ENCODE measurements at regions not wholly inside any gene's neighbourhood (a gene's known extent, or its start where the extent isn't known, plus 50 kb on each side); places are given as distances from the start of the nearest gene placed in this dataset.
"Not testable (repeated sequence)": the region's sequence is repeated elsewhere in the genome, so short reads cannot be mapped to it uniquely, and the experiment has no call there.

- DNase-seq (ENCODE audit: low read depth in 2 of 2), result no peak
These were observed 207.5 kb upstream of the PHACTR1 start for GRCh38 chr6:12509060-12509459.

- no peak for DNase-seq (ENCODE audit: low read depth in 2 of 2)
These were observed 200.5 kb upstream of the PHACTR1 start for GRCh38 chr6:12516070-12516469.

DNA sequence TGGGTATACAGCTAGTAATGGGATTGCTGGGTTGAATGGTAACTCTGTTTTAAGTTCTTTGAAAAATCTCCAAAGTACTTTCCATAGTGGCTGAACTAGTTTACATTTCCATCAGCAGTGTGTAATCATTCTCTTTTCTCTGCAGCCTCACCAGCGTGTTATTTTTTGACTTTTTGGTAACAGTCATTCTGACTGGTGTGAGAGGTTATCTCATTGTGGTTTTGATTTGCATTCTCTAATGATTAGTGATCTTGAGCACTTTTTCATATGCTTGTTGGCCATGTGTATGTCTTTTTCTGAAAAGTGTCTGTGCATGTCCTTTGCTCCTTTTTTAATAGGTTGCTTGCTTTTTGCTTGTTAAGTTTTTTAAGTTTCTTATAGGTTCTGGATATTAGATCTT lies 194.2 kb upstream of the PHACTR1 start:
- no peak for DNase-seq (ENCODE audit: low read depth in 2 of 2)

DNA sequence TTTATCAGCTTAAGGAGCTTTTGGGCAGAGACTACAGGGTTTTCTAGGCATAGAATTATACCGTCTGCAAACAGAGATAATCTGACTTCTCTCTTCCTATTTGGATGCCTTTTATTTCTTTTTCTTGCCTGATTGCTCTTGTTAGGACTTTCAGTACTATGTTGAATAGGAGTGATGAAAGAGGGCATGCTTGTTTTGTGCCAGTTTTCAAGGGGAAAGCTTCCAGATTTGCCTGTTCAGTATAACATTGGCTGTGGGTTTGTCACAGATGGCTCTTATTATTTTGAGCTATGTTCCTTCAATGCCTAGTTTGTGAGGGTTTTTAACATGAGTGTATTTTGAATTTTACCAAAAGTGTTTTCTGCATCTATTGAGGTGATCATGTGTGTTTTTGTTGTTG lies 192.8 kb upstream of the PHACTR1 start:
- no peak for DNase-seq (ENCODE audit: low read depth in 2 of 2)

DNA sequence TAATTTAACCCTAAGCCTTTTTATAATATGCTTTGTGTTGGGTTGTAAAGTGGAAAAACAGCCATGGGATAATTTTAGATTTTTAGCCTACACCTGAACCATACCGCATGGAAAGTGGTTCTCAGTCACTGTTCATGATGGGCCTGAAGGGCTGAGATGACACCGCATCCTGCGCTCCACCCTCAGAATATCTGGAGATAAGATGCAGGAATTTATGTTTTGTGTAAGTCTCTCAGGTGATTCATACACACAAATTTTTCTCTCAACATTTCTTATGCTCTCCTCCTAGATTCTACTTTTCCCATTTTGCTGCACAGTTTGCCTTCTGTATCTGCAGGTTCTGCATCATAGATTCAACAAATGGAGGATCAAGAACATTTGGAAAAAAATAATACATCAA lies 191.3 kb upstream of the PHACTR1 start:
- no peak for DNase-seq (ENCODE audit: low read depth in 2 of 2)

DNA sequence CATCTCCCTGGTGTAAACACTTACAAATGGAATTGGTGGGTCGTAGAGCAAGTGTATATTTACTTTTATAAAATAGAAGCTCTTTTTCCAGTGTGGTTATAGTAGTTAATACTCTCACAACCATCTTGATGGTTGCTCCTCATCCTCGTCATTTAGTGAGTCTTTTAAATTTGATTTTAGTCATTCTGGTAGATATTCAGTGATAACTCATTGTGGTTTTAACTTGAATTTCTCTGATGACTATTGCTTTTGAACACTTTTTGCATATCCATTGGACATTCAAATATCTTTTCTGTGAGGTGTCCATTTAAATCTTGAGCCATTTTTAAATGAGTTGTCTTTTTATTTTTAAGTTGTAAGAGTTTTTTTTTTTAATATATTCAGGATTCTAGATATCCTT lies 189.2 kb upstream of the PHACTR1 start:
- no peak for DNase-seq (ENCODE audit: low read depth in 2 of 2)

- DNase-seq (ENCODE audit: low read depth in 2 of 2), result no peak
These were observed 188.4 kb upstream of the PHACTR1 start for GRCh38 chr6:12528136-12528535.

GRCh38 chr6:12528581-12529363 lies 187.8 kb upstream of the PHACTR1 start:
- DNase-seq (ENCODE audit: low read depth in 2 of 2), result no peak

- DNase-seq (ENCODE audit: low read depth in 2 of 2), result no peak
These were observed 187.1 kb upstream of the PHACTR1 start for GRCh38 chr6:12529364-12530019.

DNA sequence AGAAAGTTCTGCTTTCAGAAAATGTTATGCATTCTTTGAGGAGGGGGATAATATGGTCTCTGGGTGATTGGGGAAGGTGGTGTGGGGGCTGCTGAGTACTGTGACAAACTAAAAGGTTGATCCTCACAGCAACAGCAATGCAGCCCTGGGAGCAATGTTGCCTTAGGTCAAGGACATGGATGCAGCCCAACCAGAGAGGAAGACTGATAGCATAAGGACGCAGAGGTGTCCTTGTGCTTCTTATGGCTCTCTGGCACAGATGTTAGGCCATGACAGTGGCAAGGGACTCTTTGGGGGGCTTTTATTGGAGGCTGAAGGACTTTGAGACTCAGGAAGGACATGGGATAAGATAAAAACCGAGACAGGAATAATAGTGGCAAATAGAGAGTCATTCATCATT lies 186.2 kb upstream of the PHACTR1 start:
- DNase-seq (ENCODE audit: low read depth in 2 of 2), result no peak

DNA sequence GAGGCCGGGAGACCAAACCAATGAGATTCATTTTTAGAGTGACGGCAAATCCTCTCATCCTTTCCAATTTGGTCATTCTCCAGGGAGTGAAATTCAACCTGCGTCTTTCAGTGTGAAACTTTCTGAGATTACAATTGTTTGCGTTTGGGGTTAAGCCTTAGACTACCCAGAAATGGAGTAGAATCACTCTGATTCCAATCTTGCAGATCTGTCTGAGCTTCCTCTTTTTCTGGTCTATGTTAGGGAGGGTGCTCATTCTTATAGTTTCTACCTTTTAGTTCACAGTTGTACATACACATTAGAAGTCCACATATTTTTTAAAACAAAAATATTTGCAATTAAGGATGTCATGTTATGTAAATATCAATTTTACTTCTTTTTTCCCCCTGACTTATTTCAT lies 183.0 kb upstream of the PHACTR1 start:
- DNase-seq (ENCODE audit: low read depth in 2 of 2), result no peak

DNA sequence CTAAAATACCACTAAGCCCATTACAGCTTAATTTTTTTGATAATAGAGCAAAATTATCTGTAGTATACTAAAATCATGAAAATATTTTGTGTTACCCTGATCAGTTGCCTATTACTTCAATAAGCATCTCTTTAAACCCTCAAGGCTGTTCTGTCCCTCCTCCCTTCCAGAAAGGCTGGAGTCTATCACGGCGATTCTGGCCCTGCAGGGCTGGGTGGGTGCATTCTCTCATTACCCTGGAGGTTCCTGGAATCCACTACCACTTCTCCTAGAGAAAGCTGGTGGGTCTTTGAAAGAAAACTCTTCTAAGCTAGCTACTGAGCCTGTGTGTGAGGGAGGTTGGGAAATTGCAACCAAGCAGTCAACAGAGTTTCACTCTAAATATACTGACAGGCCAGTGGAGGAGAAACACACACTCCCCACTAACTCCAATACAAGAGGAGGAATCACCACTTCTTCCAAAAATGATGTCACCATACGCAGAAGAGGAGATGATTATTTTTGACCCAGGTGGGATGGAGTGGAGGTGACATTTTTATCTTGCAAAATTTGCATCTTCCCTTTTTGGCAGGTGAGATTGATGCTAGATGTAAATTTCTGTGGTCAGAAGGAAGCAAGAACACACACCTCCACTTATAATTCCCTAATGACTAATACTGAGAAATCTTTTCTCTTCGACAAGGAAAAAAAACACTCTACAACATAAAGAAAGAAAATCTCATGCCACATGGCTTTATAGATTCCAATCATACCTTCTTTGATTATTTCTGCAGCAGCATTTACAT lies 182.3 kb upstream of the PHACTR1 start:
- no peak for DNase-seq (ENCODE audit: low read depth in 2 of 2)

DNA sequence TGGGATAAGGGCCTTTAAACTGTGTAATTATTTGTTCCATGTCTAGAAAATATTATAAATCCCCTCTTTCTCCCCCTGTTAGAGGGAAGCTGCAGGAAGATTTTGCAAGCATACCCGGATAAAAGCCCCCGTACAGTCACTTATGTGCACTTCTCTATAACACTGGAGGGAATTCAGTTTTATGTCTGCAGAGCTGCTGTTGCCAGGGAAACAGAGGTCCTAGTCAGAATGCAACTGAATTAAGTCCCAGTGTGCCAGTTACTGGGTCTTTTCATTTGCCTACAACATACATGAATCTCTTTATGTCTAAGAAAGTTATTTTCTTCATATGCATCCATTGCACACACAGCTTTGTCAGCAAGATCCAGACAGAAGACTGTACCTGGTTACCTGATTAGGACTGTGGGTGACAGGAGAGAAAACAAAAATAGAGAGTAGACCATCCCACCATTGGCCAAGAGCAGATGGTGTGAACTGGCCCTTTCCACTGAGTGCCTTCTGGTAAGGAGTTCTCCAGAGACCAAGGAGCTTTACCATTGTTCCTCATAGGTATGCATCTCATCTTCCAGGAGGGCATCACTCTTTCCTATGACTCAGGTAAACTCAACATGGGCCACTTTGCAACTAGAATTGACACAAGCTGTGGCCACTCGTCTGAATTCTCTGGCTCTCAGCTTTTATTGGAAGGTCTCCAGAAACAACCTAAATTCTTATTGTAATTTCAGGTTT lies 180.8 kb upstream of the PHACTR1 start:
- DNase-seq (ENCODE audit: low read depth in 2 of 2), result no peak

DNA sequence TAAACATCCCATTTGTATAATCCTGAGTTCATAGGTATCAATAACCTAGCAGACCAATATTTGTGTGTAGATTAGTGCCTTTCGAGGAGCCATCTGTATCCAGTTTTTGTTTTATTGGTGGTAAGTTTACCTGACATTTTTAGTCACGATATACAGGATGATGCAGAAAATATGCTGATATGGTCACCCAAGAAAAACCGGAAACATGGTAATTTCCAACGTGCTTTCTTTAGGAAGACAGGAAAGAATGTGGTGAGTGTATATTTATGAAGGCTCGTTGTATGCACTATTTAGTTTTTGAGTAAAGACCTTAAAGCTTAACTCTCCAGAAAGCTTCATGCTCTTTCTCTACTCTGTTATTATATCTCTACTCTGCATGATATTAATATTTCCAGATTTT lies 180.2 kb upstream of the PHACTR1 start:
- no peak for DNase-seq (ENCODE audit: low read depth in 2 of 2)

DNA sequence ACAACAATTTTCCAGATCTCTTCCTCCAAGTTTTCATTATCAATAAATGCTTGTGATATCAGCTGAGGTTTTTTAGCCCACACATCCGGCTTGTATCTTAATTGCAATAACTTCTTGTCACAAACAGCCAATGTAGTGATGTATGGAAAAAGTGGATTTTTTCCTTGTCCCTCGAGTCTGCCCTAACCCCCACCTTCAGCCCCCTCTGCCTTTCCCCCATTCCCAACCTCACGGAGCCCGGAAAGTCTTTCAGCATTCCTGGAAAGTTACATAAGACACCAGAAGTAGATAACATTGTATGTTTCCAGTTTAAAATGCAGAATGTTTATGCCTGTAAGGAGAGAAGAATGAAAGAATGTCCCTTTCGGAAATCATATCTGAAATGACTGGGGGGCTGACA lies 179.2 kb upstream of the PHACTR1 start:
- DNase-seq (ENCODE audit: low read depth in 2 of 2), result no peak

DNA sequence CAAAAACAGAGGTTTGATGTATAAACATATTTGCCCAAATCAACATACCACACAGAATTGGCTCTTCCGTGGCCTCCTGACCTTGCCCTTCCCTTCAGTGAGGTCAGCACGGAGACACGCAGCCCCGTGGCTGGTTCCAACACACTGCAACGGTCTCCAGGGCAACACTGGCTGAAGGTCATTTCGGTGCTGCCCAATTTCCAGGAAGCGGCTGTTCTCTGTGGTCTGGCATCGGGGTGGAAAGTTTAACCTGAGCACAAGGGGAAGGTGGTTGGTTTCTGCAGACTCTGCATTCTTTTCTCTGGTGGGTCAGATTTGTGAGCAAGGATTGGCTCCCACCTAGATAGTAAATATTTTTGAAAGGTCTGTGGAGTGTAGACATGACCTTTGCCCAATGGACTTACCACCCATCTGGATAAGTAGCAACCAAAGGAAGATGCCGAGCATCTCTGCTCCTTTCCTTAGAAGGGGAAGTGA lies 177.6 kb upstream of the PHACTR1 start:
- DNase-seq (ENCODE audit: low read depth in 2 of 2), result no peak

- DNase-seq (ENCODE audit: low read depth in 2 of 2), result not testable (repeated sequence)
These were observed 174.1 kb upstream of the PHACTR1 start for GRCh38 chr6:12542319-12543115.

DNA sequence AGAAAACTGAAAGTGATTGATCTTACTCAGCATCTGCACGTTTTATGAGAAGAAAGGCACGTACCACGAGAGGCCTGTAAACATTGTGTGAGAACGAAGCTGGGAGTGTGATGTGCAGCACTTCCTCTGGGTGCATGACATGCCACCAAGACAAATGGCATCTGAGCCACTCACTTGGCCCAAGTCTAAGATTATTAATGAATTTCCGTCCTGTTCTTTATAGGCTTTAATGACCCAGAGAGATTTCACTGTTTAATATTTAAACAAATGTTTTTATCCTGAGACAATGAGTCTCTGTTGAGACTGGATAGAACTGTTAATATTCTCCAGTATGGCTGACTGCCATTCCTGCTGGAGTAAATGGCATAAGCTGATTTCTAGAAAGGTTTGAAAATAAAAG lies 172.6 kb upstream of the PHACTR1 start:
- DNase-seq (ENCODE audit: low read depth in 2 of 2), result no peak

GRCh38 chr6:12544821-12545565 lies 171.6 kb upstream of the PHACTR1 start:
- DNase-seq (ENCODE audit: low read depth in 2 of 2), result no peak

GRCh38 chr6:12545619-12546409 lies 170.8 kb upstream of the PHACTR1 start:
- DNase-seq (ENCODE audit: low read depth in 2 of 2), result no peak

Measured in stimulated activated CD4-positive, alpha-beta T cell treated with anti-CD3 and anti-CD28 coated beads, Interleukin-1b, Interleukin-23, amount 100 ng/mL, for 4 hours (primary cell).